ENCODE measurements at regions not wholly inside any gene's neighbourhood (a gene's known extent, or its start where the extent isn't known, plus 50 kb on each side); places are given as distances from the start of the nearest gene placed in this dataset.

GRCh38 chr4:147104768-147105167 is 159.1 kb upstream of the TTC29 start (continued):
- TF ChIP-seq MECOM (CRISPR knock-in tag; IDR thresholded peaks at IDR 0.05) (no peak), IRF9 (tag; IDR thresholded peaks at IDR 0.05) (no peak), HDAC2 (IDR thresholded peaks at IDR 0.05) (no peak)

- Histone ChIP-seq H3K79me2 (ENCODE audit: control insufficient read depth, insufficient read depth, low read length) (no peaks in the 10 kb centered on the region), H4K20me1 (replicated peaks; ENCODE audit: control insufficient read depth, insufficient read depth, low read length) (no peaks in the 10 kb centered on the region), H2AFZ (ENCODE audit: low read depth, low read length) (no peak overlapping the region), H3K9me3 (replicated peaks; ENCODE audit: control insufficient read depth, insufficient read depth, low read depth, low read length) (no peaks in the 10 kb centered on the region), H3K27me3 (ENCODE audit: control insufficient read depth in 2 of 2, insufficient read depth in 2 of 2, low read length in 2 of 2) (no peaks in the 10 kb centered on the region), H3K4me1 (replicated peaks in 1 of 2; ENCODE audit: control insufficient read depth in 2 of 2, insufficient read depth in 2 of 2, low read length in 2 of 2) (no peaks in the 10 kb centered on the region), H3K9me1 (ENCODE audit: control insufficient read depth, insufficient read depth, low read length) (no peaks in the 10 kb centered on the region), H3K4me3 (no peak overlapping the region), H3K36me3 (ENCODE audit: control insufficient read depth, insufficient read depth, low read length) (no peaks in the 10 kb centered on the region), H3K27ac (ENCODE audit: extremely low read depth, low read depth, low read length) (no peak overlapping the region), H3K9ac (ENCODE audit: insufficient read depth in 1 of 2, low read depth in 2 of 2, low read length in 2 of 2) (no peak overlapping the region), H3K4me2 (ENCODE audit: insufficient read depth, low read length) (no peak overlapping the region)
- POLR2A ChIA-PET = interaction anchor here (0.6 kb wide), 1 partner anchor 1053 kb away, joined by 3 read pairs; no protein-coding TSS in a partner anchor
- TF ChIP-seq STAT5B (CRISPR knock-in tag; IDR thresholded peaks at IDR 0.05) (no peak), HDAC2 (IDR thresholded peaks at IDR 0.05) (no peak), MCM5 (IDR thresholded peaks at IDR 0.05; ENCODE audit: low read depth) (no peak)
- CTCF ChIA-PET (ENCODE audit: low intra/inter-chr PET ratio) = no interaction called here
- in situ Hi-C loops (cut with MboI) = no loop called here
- no TSS peak for BruUV-seq (replicated peaks)
- WGBS (ENCODE audit: insufficient coverage, low coverage, missing lambda C conversion rate) = 5% methylated on average over 2 of the region's 2 CpGs
- ATAC-seq (no peak), DNase-seq (ENCODE audit: extremely low read depth in 1 of 4, low spot score in 3 of 4) (no peak), FAIRE-seq (no peak)
- intact Hi-C loops (cut with micrococcal nuclease) = no loop called here
Observed at GRCh38 chr4:147108409-147108808, 162.7 kb upstream of the TTC29 start.
